GM12865 (cell line): ENCODE measurements at regions not wholly inside any gene's neighbourhood (a gene's known extent, or its start where the extent isn't known, plus 50 kb on each side); places are given as distances from the start of the nearest gene placed in this dataset.

Experiments
- DNase-seq: peaks from one replicate; pipeline ENCODE4 v3.0.0; 2010; ENCODE audit warnings: low read depth
- H3K4me3 ChIP-seq: 2 replicates; pipeline ENCODE4 v1.5.1; 2011; ENCODE audit warnings: mild to moderate bottlenecking, low read depth, low read length, control low read depth
- TF ChIP-seq, protein P1 (sequence below): IDR thresholded peaks from 2 replicates; pipeline ENCODE4 v1.5.1; 2011; ENCODE audit warnings: low read length, control low read depth, low read depth, inconsistent platforms; ENCODE audit not compliant: insufficient read depth; ENCODE audit errors: missing control alignments

DNA sequence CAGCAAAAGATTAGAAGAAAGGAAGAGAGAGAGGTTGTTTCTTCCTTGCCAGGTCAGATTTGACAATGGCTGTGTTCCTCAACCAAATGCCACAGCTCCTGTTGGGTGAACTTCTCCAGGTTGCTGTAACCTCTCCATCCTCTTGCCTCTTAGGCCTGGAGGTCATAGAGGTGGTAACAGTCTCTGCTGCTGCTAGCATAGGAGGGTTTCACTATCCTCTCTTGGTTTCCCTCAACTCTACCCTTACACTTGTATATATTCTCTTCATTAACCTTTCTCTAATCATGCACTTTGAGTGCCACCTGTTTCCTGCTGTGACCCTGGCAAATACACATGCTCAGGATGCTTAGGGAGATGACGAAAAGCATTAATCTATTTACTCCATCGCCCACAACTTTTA is 67.7 kb upstream of the HIF1A start:
- TF ChIP-seq, protein P1, sequence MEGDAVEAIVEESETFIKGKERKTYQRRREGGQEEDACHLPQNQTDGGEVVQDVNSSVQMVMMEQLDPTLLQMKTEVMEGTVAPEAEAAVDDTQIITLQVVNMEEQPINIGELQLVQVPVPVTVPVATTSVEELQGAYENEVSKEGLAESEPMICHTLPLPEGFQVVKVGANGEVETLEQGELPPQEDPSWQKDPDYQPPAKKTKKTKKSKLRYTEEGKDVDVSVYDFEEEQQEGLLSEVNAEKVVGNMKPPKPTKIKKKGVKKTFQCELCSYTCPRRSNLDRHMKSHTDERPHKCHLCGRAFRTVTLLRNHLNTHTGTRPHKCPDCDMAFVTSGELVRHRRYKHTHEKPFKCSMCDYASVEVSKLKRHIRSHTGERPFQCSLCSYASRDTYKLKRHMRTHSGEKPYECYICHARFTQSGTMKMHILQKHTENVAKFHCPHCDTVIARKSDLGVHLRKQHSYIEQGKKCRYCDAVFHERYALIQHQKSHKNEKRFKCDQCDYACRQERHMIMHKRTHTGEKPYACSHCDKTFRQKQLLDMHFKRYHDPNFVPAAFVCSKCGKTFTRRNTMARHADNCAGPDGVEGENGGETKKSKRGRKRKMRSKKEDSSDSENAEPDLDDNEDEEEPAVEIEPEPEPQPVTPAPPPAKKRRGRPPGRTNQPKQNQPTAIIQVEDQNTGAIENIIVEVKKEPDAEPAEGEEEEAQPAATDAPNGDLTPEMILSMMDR, result no peak
- no peak for DNase-seq
- H3K4me3 ChIP-seq, result no peak overlapping the region

DNA sequence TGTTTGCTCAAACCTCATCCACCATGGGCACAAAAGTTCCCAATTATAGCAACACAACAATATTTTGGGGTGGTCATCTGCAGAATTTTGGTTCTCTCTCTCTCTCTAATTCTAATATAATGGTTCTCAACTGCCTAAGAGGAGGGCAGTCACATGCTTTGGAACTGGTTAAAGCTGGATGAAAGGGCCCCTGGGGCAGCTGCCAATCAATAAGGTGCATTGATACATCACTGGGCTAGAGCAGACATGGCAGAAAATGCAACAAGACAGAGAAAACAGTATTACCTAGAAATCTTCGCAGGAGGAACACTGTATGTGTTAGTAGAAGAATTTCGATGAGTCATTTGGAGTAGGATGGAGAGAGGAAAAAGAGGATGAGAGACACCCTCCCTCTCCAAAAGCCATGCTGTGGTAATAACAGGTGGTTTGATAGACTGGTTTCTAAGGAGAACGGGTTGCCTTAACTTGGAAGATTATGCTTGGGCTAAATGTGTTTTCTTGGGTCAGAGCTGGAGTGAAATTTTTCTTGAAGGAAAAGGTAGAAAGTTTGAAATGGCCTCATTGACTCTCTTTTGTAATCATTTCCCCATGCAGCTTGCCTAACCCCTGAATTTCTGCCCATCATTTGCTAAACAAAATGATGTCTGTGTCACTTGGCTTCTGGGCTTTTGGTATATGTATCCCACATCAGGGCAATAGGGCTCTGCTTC is 67.1 kb upstream of the HIF1A start:
- H3K4me3 ChIP-seq, result no peak overlapping the region
- no peak for DNase-seq
- TF ChIP-seq, protein P1, result no peak

DNA sequence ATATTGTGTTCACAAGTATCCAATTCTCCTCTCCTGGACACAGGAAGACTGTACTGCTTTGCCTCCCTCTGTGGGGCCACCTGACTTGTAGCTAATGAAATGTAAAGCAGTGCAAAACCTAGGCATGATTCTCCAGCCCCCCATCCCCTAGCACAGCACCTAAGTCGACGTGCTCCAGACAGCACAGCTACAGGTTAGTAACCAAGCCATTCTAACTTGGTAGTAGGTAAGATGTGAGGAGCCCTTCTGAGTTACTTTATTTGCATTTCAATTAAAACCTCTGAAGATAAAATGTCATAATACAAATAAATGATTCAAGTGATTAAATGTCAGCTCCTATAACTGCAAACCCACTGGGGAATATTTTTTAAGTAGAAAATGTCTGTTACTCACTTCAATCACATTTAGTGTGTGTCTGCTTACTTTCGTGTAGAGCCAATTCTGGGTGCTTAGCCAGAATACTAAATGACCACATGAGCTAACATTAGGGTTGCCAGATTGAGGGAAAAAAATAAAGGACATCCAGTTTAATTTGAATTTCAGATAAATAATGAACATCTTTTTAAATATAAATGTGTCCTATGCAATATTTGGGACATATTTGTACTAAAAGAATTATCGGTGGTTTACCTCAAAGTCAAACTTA is 64.8 kb upstream of the HIF1A start:
- TF ChIP-seq, protein P1, result no peak
- H3K4me3 ChIP-seq, result no peak overlapping the region
- no peak for DNase-seq

DNA sequence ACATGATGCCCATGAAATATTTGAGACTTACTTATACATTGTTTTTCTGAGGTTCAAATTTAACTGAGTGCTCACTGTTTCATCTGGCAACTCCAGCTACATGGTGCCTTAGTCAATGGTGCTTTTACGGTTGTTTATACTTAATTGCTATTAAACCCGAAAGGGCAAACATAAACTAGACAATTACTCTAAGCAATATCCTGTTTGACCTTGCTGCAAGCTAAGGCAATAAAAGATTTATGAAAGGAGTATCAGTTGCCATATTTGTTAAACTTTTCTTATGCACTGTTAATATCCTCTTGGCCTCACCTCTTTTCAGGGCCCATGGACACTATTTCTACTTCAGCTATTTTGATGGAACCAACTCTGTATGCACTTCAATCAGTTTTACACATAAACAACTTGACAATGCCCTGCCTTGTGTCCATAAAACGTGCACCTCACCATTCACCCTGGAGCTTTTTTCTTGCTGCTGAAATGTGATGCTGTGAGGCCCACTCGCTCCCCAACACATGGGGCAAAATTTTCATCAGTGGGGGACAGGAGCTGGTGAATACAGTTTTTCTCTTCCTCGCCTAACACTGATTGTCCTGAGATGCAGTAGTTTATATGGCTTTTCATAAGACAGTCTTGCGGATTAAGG is 64.1 kb upstream of the HIF1A start:
- no peak for DNase-seq
- H3K4me3 ChIP-seq, result no peak overlapping the region
- TF ChIP-seq, protein P1, result no peak

DNA sequence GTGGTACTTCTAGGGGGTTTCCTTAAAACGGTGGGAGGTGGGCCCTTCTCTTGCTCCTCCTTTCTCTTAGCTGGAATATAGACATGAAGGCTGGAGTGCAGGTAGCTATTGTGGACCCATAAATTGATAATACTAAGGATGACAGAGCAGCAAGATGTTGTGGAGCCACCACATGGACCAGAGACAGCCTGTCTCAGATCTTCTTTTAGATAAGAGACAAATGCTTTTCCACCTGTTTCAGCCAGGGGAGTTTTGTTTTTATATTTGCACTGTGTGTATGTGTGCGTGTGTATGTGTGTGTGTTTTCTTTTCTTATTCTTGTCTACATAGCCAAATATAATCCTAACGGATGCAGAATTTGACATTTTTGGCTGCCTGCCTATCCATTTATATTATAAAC is 62.9 kb upstream of the HIF1A start:
- TF ChIP-seq, protein P1, result no peak
- no peak for DNase-seq
- H3K4me3 ChIP-seq, result no peak overlapping the region

DNA sequence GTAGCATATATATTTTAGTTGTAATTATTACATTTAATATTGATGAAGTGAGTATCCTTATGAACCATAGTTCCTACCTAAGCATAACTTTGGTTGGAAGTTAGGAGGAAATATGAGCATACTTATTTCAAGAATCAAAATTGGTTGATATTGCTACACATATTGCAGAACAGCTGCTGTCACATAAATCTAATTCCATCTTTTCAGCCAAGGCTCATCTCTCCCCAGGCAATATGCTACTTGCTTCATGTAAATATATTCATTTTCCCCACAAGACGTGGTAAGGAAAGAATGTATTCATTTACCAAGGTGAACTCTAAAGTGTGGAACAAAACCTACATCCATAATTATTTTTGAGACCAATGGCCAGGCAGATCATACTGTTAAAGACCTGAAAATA is 62.5 kb upstream of the HIF1A start:
- no peak overlapping the region for H3K4me3 ChIP-seq
- TF ChIP-seq, protein P1, result no peak
- no peak for DNase-seq
